ENCODE measurements at regions not wholly inside any gene's neighbourhood (a gene's known extent, or its start where the extent isn't known, plus 50 kb on each side); places are given as distances from the start of the nearest gene placed in this dataset.

DNA sequence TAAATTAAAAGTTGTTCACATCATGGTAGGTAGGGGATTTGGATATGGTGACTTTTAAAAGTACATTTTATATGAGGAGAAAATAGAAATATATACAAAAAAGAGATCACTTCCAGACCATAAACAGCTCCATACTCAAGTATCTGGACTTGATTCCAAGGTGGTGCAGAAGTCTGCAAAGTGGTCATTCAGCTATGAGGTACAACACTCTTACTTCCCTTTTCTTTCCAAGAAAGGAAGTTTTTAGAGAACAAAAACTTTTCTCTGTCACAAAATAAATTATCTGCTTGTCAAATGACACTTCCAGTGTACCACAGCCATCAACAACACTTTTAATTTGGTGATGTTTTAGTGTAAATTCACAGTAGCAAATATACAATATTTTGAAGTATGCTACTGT, 1013.5 kb downstream of the GATA3 start:
- Histone ChIP-seq H3K36me3 (ENCODE audit: control insufficient read depth in 2 of 2, insufficient read depth in 2 of 2, low read length in 1 of 2) (no peaks in the 10 kb centered on the region), H3K4me3 (ENCODE audit: low read depth in 1 of 2, low read length in 2 of 2) (no peak overlapping the region), H3K27me3 (ENCODE audit: control insufficient read depth in 1 of 2, insufficient read depth in 2 of 2, low read length in 2 of 2) (no peaks in the 10 kb centered on the region), H3K4me1 (ENCODE audit: control insufficient read depth in 2 of 2, insufficient read depth in 2 of 2, low read length in 1 of 2) (no peaks in the 10 kb centered on the region), H3K9me3 (ENCODE audit: control insufficient read depth in 2 of 2, insufficient read depth in 1 of 2, low read depth in 1 of 2, low read length in 1 of 2) (no peaks in the 10 kb centered on the region), H3K27ac (ENCODE audit: low read depth in 2 of 2, low read length in 1 of 2) (no peak overlapping the region)

DNA sequence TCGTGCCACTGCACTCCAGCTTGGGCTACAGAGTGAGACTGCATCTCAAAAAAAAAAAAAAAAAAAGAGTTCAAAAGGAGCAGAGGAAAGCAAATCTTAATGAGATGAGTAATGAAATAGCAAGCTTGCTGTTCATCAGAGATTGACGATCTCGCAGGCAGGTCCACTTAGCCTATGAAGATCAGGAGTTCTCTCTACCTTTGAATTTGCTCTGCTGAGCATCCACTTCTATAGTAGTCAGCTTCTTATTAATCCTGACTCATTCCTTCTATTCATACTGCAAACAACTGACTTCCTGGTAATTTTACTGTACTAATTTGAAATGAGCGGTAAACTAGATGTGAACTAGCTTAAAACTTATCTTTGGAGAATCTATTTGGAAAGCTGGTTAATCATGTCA, 1014.6 kb downstream of the GATA3 start:
- WGBS, 2 donors = 63 to 68% methylated on average over 4 of the region's 4 CpGs
- no peak overlapping the region for H3K4me3 ChIP-seq (ENCODE audit: low read depth in 1 of 2, low read length in 2 of 2)
- no peaks in the 10 kb centered on the region for H3K4me1 ChIP-seq (ENCODE audit: control insufficient read depth in 2 of 2, insufficient read depth in 2 of 2, low read length in 1 of 2)
- H3K27ac ChIP-seq (ENCODE audit: low read depth in 2 of 2, low read length in 1 of 2) = no peak overlapping the region
- H3K9me3 ChIP-seq (ENCODE audit: control insufficient read depth in 2 of 2, insufficient read depth in 1 of 2, low read depth in 1 of 2, low read length in 1 of 2) = no peaks in the 10 kb centered on the region
- H3K27me3 ChIP-seq (ENCODE audit: control insufficient read depth in 1 of 2, insufficient read depth in 2 of 2, low read length in 2 of 2) = no peaks in the 10 kb centered on the region
- no peaks in the 10 kb centered on the region for H3K36me3 ChIP-seq (ENCODE audit: control insufficient read depth in 2 of 2, insufficient read depth in 2 of 2, low read length in 1 of 2)

DNA sequence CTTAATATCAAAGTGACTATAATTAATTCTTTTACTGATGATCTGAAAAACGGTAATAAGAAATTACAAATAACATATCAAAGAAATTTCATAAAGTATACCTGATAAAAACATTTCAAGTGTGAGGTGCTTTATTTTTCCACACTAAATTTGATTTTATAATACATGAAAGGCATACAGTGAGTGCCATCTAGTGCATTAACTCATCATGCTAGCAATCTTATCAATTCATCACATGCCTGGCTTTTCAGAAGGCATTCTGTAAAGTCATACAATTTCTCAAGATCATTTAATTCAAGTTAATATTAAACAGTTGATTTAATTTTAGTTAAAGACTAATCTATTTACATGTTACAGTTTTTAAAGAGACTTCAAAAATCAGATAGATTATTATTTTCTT, 1020.9 kb downstream of the GATA3 start:
- Histone ChIP-seq H3K9me3 (ENCODE audit: control insufficient read depth in 2 of 2, insufficient read depth in 1 of 2, low read depth in 1 of 2, low read length in 1 of 2) (no peaks in the 10 kb centered on the region), H3K4me3 (ENCODE audit: low read depth in 1 of 2, low read length in 2 of 2) (no peak overlapping the region), H3K36me3 (ENCODE audit: control insufficient read depth in 2 of 2, insufficient read depth in 2 of 2, low read length in 1 of 2) (no peaks in the 10 kb centered on the region), H3K27ac (ENCODE audit: low read depth in 2 of 2, low read length in 1 of 2) (no peak overlapping the region), H3K27me3 (ENCODE audit: control insufficient read depth in 1 of 2, insufficient read depth in 2 of 2, low read length in 2 of 2) (no peaks in the 10 kb centered on the region), H3K4me1 (ENCODE audit: control insufficient read depth in 2 of 2, insufficient read depth in 2 of 2, low read length in 1 of 2) (no peaks in the 10 kb centered on the region)
- WGBS, 2 donors = 74 to 79% methylated on average over 1 of the region's 1 CpG

DNA sequence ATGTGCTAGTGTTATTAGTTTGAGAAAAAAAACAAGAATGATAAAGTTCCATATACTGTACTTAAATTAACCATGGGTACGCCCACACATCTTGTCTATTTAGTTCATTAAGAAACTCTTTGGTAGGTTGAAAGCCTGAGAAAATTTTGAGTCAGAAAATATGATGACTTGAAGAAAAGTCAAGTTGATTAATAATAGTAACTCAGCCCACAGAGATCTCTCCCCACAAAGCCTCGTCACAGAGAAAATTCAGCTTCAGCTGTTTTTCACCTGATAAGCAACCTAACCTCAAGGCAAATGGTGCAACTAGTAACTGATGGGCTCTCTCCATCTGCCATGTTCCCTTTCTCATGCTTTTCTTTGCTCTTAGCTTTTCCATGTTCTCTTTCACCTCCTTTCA, 1021.6 kb downstream of the GATA3 start:
- H3K27me3 ChIP-seq (ENCODE audit: control insufficient read depth in 1 of 2, insufficient read depth in 2 of 2, low read length in 2 of 2) = no peaks in the 10 kb centered on the region
- no peaks in the 10 kb centered on the region for H3K36me3 ChIP-seq (ENCODE audit: control insufficient read depth in 2 of 2, insufficient read depth in 2 of 2, low read length in 1 of 2)
- H3K27ac ChIP-seq (ENCODE audit: low read depth in 2 of 2, low read length in 1 of 2) = no peak overlapping the region
- WGBS, 2 donors = 67 to 74% methylated on average over 2 of the region's 2 CpGs
- no peaks in the 10 kb centered on the region for H3K4me1 ChIP-seq (ENCODE audit: control insufficient read depth in 2 of 2, insufficient read depth in 2 of 2, low read length in 1 of 2)
- no peaks in the 10 kb centered on the region for H3K9me3 ChIP-seq (ENCODE audit: control insufficient read depth in 2 of 2, insufficient read depth in 1 of 2, low read depth in 1 of 2, low read length in 1 of 2)
- no peak overlapping the region for H3K4me3 ChIP-seq (ENCODE audit: low read depth in 1 of 2, low read length in 2 of 2)

DNA sequence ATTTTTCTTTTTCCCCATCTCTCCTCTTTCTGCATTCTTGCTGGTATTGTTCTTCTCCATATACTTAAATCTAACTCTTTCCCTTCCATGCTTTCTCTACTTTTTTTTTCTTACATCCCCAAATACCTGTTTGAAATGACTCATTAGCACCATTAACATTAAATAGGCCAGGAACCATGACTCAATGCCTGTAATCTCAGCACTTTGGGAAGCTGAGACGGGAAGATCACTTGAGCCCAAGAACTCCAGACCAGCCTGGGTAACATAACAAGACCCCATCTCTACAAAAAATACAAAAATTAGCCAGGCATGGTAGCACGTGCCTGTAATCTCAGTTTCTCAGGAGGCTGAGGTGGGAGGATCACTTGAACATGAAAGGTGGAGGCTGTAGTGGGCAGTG, 1026.8 kb downstream of the GATA3 start:
- Histone ChIP-seq H3K9me3 (ENCODE audit: control insufficient read depth in 2 of 2, insufficient read depth in 1 of 2, low read depth in 1 of 2, low read length in 1 of 2) (no peaks in the 10 kb centered on the region), H3K27me3 (ENCODE audit: control insufficient read depth in 1 of 2, insufficient read depth in 2 of 2, low read length in 2 of 2) (no peaks in the 10 kb centered on the region), H3K27ac (ENCODE audit: low read depth in 2 of 2, low read length in 1 of 2) (no peak overlapping the region), H3K36me3 (ENCODE audit: control insufficient read depth in 2 of 2, insufficient read depth in 2 of 2, low read length in 1 of 2) (no peaks in the 10 kb centered on the region), H3K4me3 (ENCODE audit: low read depth in 1 of 2, low read length in 2 of 2) (no peak overlapping the region), H3K4me1 (ENCODE audit: control insufficient read depth in 2 of 2, insufficient read depth in 2 of 2, low read length in 1 of 2) (no peaks in the 10 kb centered on the region)
- WGBS, 2 donors = 56 to 68% methylated on average over 2 of the region's 2 CpGs

DNA sequence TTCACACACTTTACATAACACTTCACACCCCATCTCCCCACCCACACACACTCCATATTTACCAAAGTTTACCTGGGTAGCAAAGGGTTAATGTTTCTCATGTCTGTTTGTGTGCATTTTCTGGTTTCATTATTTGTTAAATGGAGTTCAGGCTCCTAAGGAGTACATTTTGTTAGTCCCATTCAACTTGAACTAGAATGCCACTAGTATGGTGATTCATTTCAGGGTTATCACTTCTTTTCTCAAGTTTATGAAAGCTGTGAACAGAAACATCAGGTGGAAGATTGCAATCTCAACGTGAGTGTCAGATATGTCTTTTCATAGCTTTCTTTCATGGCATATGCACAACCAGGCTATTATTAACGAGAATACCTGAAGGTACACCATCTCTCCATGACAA, 1027.5 kb downstream of the GATA3 start:
- H3K9me3 ChIP-seq (ENCODE audit: control insufficient read depth in 2 of 2, insufficient read depth in 1 of 2, low read depth in 1 of 2, low read length in 1 of 2) = no peaks in the 10 kb centered on the region
- no peak overlapping the region for H3K4me3 ChIP-seq (ENCODE audit: low read depth in 1 of 2, low read length in 2 of 2)
- no peaks in the 10 kb centered on the region for H3K4me1 ChIP-seq (ENCODE audit: control insufficient read depth in 2 of 2, insufficient read depth in 2 of 2, low read length in 1 of 2)
- no peak overlapping the region for H3K27ac ChIP-seq (ENCODE audit: low read depth in 2 of 2, low read length in 1 of 2)
- no peaks in the 10 kb centered on the region for H3K36me3 ChIP-seq (ENCODE audit: control insufficient read depth in 2 of 2, insufficient read depth in 2 of 2, low read length in 1 of 2)
- H3K27me3 ChIP-seq (ENCODE audit: control insufficient read depth in 1 of 2, insufficient read depth in 2 of 2, low read length in 2 of 2) = no peaks in the 10 kb centered on the region
- WGBS, 2 donors = 38 to 39% methylated on average over 2 of the region's 2 CpGs

DNA sequence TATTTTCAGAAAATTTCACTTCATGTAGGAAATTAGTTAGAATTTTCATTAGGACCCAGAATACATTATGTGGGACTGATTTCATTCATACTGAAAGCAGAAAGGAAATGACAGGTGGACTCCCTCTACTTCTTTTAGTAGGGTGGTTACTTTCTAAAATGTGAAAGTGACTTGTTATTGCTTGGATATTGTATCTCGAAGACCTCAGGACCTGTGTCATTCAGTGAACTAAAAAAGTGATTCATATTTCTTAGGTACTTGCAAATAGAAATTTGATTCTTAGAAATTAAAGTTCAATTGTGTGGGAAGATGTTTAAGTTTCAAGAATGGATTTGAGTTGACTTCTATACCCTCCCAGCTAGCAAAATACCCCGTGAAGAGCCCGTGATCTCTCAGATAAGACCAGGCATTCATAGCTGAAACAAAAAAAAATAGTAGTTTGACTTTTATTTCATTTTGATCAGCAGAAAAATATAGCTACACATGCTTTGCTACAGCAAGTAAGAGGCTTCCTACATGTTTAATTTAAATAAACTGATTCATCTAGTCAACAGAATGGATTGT, 1037.1 kb downstream of the GATA3 start:
- Histone ChIP-seq H3K4me3 (ENCODE audit: low read depth in 1 of 2, low read length in 2 of 2) (no peak overlapping the region), H3K9me3 (ENCODE audit: control insufficient read depth in 2 of 2, insufficient read depth in 1 of 2, low read depth in 1 of 2, low read length in 1 of 2) (no peaks in the 10 kb centered on the region), H3K36me3 (ENCODE audit: control insufficient read depth in 2 of 2, insufficient read depth in 2 of 2, low read length in 1 of 2) (no peaks in the 10 kb centered on the region), H3K4me1 (ENCODE audit: control insufficient read depth in 2 of 2, insufficient read depth in 2 of 2, low read length in 1 of 2) (no peaks in the 10 kb centered on the region), H3K27me3 (ENCODE audit: control insufficient read depth in 1 of 2, insufficient read depth in 2 of 2, low read length in 2 of 2) (no peaks in the 10 kb centered on the region), H3K27ac (ENCODE audit: low read depth in 2 of 2, low read length in 1 of 2) (no peak overlapping the region)
- WGBS, 2 donors = 61 to 71% methylated on average over 3 of the region's 3 CpGs

DNA sequence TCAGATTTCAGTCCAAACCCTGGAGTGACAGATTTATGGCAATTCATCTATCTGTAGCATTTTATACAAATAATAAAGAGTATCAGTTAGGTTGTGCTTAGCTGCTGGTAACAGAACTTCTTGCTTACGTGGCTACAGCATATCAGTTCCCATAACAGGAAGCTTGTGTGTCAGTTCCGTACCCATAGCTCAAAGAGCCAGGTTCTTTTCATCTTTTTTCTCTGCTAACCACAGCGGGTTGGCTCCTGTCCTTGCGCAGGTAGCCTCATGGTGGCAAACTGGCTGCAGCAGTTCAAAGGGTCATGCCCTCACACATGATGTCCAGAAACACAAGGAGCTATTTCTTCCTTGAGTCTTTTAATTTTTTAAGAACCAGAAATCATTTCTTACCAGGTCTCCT, 1041.8 kb downstream of the GATA3 start:
- Histone ChIP-seq H3K36me3 (ENCODE audit: control insufficient read depth in 2 of 2, insufficient read depth in 2 of 2, low read length in 1 of 2) (no peaks in the 10 kb centered on the region), H3K27ac (ENCODE audit: low read depth in 2 of 2, low read length in 1 of 2) (no peak overlapping the region), H3K9me3 (ENCODE audit: control insufficient read depth in 2 of 2, insufficient read depth in 1 of 2, low read depth in 1 of 2, low read length in 1 of 2) (no peaks in the 10 kb centered on the region), H3K27me3 (ENCODE audit: control insufficient read depth in 1 of 2, insufficient read depth in 2 of 2, low read length in 2 of 2) (no peaks in the 10 kb centered on the region), H3K4me1 (ENCODE audit: control insufficient read depth in 2 of 2, insufficient read depth in 2 of 2, low read length in 1 of 2) (no peaks in the 10 kb centered on the region), H3K4me3 (ENCODE audit: low read depth in 1 of 2, low read length in 2 of 2) (no peak overlapping the region)
- 73 to 78% methylated on average over 4 of the region's 4 CpGs for WGBS, 2 donors

DNA sequence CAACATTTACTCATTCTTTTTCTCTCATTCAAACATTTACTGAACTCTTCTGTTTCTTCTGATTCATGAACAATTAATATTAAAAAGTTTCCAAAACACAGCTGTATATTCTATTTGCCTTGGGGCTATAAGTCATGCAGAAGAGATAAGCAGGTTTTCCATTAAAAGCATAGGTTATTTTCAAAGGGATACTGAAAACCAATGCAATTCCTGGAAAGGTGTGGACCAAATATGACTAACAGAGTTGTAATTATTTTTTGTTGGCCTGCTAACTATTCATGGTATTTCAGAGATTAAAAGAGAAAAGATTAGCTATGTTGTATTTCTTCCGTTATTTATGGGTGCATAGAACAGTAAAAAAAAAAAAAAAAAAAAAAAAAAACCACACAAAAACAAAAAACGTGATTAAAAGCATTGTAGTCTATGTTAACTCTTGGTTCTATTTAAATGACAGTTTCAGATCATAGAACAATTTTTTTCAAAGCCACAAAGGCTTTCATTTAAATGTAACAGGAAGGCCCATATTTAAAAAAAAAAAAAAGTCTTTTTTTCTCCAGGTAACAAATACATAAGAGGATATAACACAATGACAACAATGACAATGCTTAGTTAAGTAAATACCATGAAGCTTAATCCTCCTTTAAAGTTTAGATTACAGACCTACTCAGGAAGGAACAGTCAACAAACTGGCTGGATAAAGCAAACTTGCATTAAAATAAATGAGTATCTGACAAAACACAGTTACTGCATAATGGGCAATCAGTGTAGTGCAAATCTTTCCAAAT, 1042.9 kb downstream of the GATA3 start:
- H3K4me1 ChIP-seq (ENCODE audit: control insufficient read depth in 2 of 2, insufficient read depth in 2 of 2, low read length in 1 of 2) = no peaks in the 10 kb centered on the region
- no peaks in the 10 kb centered on the region for H3K27me3 ChIP-seq (ENCODE audit: control insufficient read depth in 1 of 2, insufficient read depth in 2 of 2, low read length in 2 of 2)
- no peak overlapping the region for H3K4me3 ChIP-seq (ENCODE audit: low read depth in 1 of 2, low read length in 2 of 2)
- no peak overlapping the region for H3K27ac ChIP-seq (ENCODE audit: low read depth in 2 of 2, low read length in 1 of 2)
- no peaks in the 10 kb centered on the region for H3K36me3 ChIP-seq (ENCODE audit: control insufficient read depth in 2 of 2, insufficient read depth in 2 of 2, low read length in 1 of 2)
- 33 to 34% methylated on average over 2 of the region's 2 CpGs for WGBS, 2 donors
- H3K9me3 ChIP-seq (ENCODE audit: control insufficient read depth in 2 of 2, insufficient read depth in 1 of 2, low read depth in 1 of 2, low read length in 1 of 2) = no peaks in the 10 kb centered on the region

DNA sequence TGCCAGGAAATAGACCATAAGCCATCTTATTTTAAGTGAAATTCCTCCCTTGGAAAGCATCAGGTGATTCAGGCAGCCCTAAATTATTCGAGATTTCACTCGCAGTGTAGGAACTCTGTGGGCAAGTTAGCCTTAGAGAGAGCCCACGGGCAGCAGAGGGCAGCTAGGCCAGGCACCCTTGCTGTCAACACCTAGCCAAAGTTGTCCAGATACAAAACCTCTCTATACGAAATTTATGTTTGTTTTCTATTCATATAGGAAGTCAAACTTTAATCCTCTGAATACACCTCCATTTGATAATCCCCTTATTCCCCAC, 1043.5 kb downstream of the GATA3 start:
- Histone ChIP-seq H3K36me3 (ENCODE audit: control insufficient read depth in 2 of 2, insufficient read depth in 2 of 2, low read length in 1 of 2) (no peaks in the 10 kb centered on the region), H3K4me3 (ENCODE audit: low read depth in 1 of 2, low read length in 2 of 2) (no peak overlapping the region), H3K27me3 (ENCODE audit: control insufficient read depth in 1 of 2, insufficient read depth in 2 of 2, low read length in 2 of 2) (no peaks in the 10 kb centered on the region), H3K4me1 (ENCODE audit: control insufficient read depth in 2 of 2, insufficient read depth in 2 of 2, low read length in 1 of 2) (no peaks in the 10 kb centered on the region), H3K27ac (ENCODE audit: low read depth in 2 of 2, low read length in 1 of 2) (no peak overlapping the region), H3K9me3 (ENCODE audit: control insufficient read depth in 2 of 2, insufficient read depth in 1 of 2, low read depth in 1 of 2, low read length in 1 of 2) (no peaks in the 10 kb centered on the region)
- 57 to 71% methylated on average over 4 of the region's 4 CpGs for whole genome bisulfite sequencing, 2 donors

Data from esophagus (tissue), 2 donors.